H9 (cell line): ENCODE measurements at regions not wholly inside any gene's neighbourhood (a gene's known extent, or its start where the extent isn't known, plus 50 kb on each side); places are given as distances from the start of the nearest gene placed in this dataset.

Source experiments
- DNase-seq: peaks from one replicate; pipeline ENCODE4 v3.0.0-alpha.2; 2017
- H2AFZ ChIP-seq: one replicate; pipeline ENCODE4 v1.6.1; 2013; ENCODE audit warnings: mild to moderate bottlenecking, low read length, control low read depth, moderate library complexity
- H2AK5ac ChIP-seq: 2 replicates; pipeline ENCODE4 v1.6.1; 2013; ENCODE audit warnings: low read length, control low read depth, mixed read lengths; ENCODE audit not compliant: insufficient read length
- H2BK120ac ChIP-seq: one replicate; pipeline ENCODE4 v1.6.1; 2013; ENCODE audit warnings: low read depth, mild to moderate bottlenecking, low read length, control low read depth, inconsistent platforms; ENCODE audit not compliant: poor library complexity, severe bottlenecking
- H2BK12ac ChIP-seq: 2 replicates; pipeline ENCODE4 v1.6.1; 2013; ENCODE audit warnings: low read length, control low read depth, mixed read lengths, low read depth; ENCODE audit not compliant: insufficient read length
- H2BK15ac ChIP-seq: 2 replicates; pipeline ENCODE4 v1.6.1; 2013; ENCODE audit warnings: low read depth, low read length, control low read depth
- H2BK20ac ChIP-seq: one replicate; pipeline ENCODE4 v1.6.1; 2013; ENCODE audit warnings: low read depth, mild to moderate bottlenecking, low read length, control low read depth, inconsistent platforms; ENCODE audit not compliant: poor library complexity, severe bottlenecking
- H2BK5ac ChIP-seq: 2 replicates; pipeline ENCODE4 v1.6.1; 2013; ENCODE audit warnings: low read length, control low read depth, mixed read lengths; ENCODE audit not compliant: insufficient read length
- H3K14ac ChIP-seq: 2 replicates; pipeline ENCODE4 v1.6.1; 2013; ENCODE audit warnings: low read length, control low read depth; ENCODE audit not compliant: insufficient read depth
- H3K18ac ChIP-seq: 2 replicates; pipeline ENCODE4 v1.6.1; 2013; ENCODE audit warnings: low read depth, mild to moderate bottlenecking, mixed read lengths, low read length, control low read depth; ENCODE audit not compliant: insufficient read length
- H3K23ac ChIP-seq: 2 replicates; pipeline ENCODE4 v1.6.1; 2013; ENCODE audit warnings: low read length, control low read depth, mixed read lengths, low read depth; ENCODE audit not compliant: insufficient read length
- H3K23me2 ChIP-seq: 2 replicates; pipeline ENCODE4 v1.6.1; 2013; ENCODE audit warnings: low read depth, mild to moderate bottlenecking, mixed read lengths, low read length, control low read depth; ENCODE audit not compliant: insufficient read length, poor library complexity, severe bottlenecking
- H3K27ac ChIP-seq: 2 replicates; pipeline ENCODE4 v1.5.1; 2013; ENCODE audit warnings: low read length, control low read depth, mixed read lengths, low read depth; ENCODE audit not compliant: insufficient read length
- H3K27me3 ChIP-seq: 2 replicates; pipeline ENCODE4 v1.6.1; 2013; ENCODE audit warnings: low read length, control low read depth, inconsistent platforms; ENCODE audit not compliant: insufficient read depth
- H3K4ac ChIP-seq: 2 replicates; pipeline ENCODE4 v1.6.1; 2013; ENCODE audit warnings: low read depth, mild to moderate bottlenecking, control low read depth, inconsistent platforms, low read length, moderate library complexity
- H3K4me1 ChIP-seq: 2 replicates; pipeline ENCODE4 v1.6.1; 2013; ENCODE audit warnings: low read length, control low read depth, inconsistent platforms; ENCODE audit not compliant: insufficient read depth
- H3K4me2 ChIP-seq: 2 replicates; pipeline ENCODE4 v1.6.1; 2013; ENCODE audit warnings: low read length, control low read depth, mixed read lengths; ENCODE audit not compliant: insufficient read length, insufficient read depth
- H3K56ac ChIP-seq: 2 replicates; pipeline ENCODE4 v1.6.1; 2013; ENCODE audit warnings: low read depth, mild to moderate bottlenecking, mixed read lengths, low read length, control low read depth; ENCODE audit not compliant: insufficient read length
- H3K79me1 ChIP-seq: 2 replicates; pipeline ENCODE4 v1.6.1; 2013; ENCODE audit warnings: low read depth, mild to moderate bottlenecking, moderate library complexity, low read length, control low read depth, inconsistent platforms; ENCODE audit not compliant: insufficient read depth, poor library complexity, severe bottlenecking
- H3K79me2 ChIP-seq: 2 replicates; pipeline ENCODE4 v1.6.1; 2013; ENCODE audit warnings: low read length, control low read depth, inconsistent platforms; ENCODE audit not compliant: insufficient read depth
- H3K9ac ChIP-seq: 2 replicates; pipeline ENCODE4 v1.6.1; 2013; ENCODE audit warnings: low read length, control low read depth, mixed read lengths; ENCODE audit not compliant: insufficient read length; ENCODE audit errors: extremely low read depth
- H3K9me3 ChIP-seq: one replicate; pipeline ENCODE4 v1.6.1; 2013; ENCODE audit warnings: low read depth, low read length, inconsistent platforms; ENCODE audit not compliant: control insufficient read depth
- H3T11ph ChIP-seq: one replicate; pipeline ENCODE4 v1.6.1; 2013; ENCODE audit warnings: mild to moderate bottlenecking, low read length, control low read depth, inconsistent platforms
- H4K20me1 ChIP-seq: one replicate; pipeline ENCODE4 v1.6.1; 2013; ENCODE audit not compliant: control insufficient read depth, insufficient read length, insufficient read depth
- H4K5ac ChIP-seq: 2 replicates; pipeline ENCODE4 v1.6.1; 2013; ENCODE audit warnings: low read depth, mild to moderate bottlenecking, mixed read lengths, low read length, control low read depth; ENCODE audit not compliant: insufficient read length
- H4K8ac ChIP-seq: replicated peaks from 2 replicates; pipeline ENCODE4 v1.6.1; 2013; ENCODE audit warnings: low read length, control low read depth, mixed read lengths, low read depth; ENCODE audit not compliant: insufficient read length
- H4K91ac ChIP-seq: 2 replicates; pipeline ENCODE4 v1.6.1; 2013; ENCODE audit warnings: low read depth, mild to moderate bottlenecking, moderate library complexity, mixed read lengths, low read length, control low read depth; ENCODE audit not compliant: insufficient read length
- H3K27ac Mint-ChIP-seq, 3 experiments: 2 replicates in 2 of 3; 3 replicates in 1 of 3; pipeline ENCODE4 v1.8.0; 2020 to 2021; ENCODE audit warnings: mixed read lengths in 3 of 3, mild to moderate bottlenecking in 1 of 3, moderate library complexity in 1 of 3
- H3K27me3 Mint-ChIP-seq: 2 replicates; pipeline ENCODE4 v1.8.0; 2021; ENCODE audit warnings: low read depth, mild to moderate bottlenecking, moderate library complexity, mixed read lengths
- H3K36me3 Mint-ChIP-seq, 3 experiments: 2 replicates in 2 of 3; 3 replicates in 1 of 3; pipeline ENCODE4 v1.8.0; 2020 to 2021; ENCODE audit warnings: low read depth in 3 of 3, mixed read lengths in 3 of 3; ENCODE audit not compliant: insufficient read depth in 1 of 3
- H3K4me1 Mint-ChIP-seq, 2 experiments: 2 replicates each; pipeline ENCODE4 v1.8.0; 2020; ENCODE audit warnings: mixed read lengths in 2 of 2
- H3K4me3 Mint-ChIP-seq, 2 experiments: 2 replicates in 1 of 2; 3 replicates in 1 of 2; pipeline ENCODE4 v1.8.0; 2020 to 2021; ENCODE audit warnings: mild to moderate bottlenecking in 2 of 2, mixed read lengths in 2 of 2, moderate library complexity in 1 of 2
- H3K9me3 Mint-ChIP-seq, 2 experiments: 2 replicates in 1 of 2; 3 replicates in 1 of 2; pipeline ENCODE4 v1.8.0; 2020; ENCODE audit warnings: mild to moderate bottlenecking in 2 of 2, mixed read lengths in 2 of 2, moderate library complexity in 1 of 2
- CTCF ChIP-seq: fragments of 200-600 bp; sonication (generic); conservative IDR thresholded peaks from 3 replicates; pipeline ENCODE4 v1.8.0; 2021; ENCODE audit warnings: antibody characterized with exemption, mild to moderate bottlenecking
- WGBS: extraction: QIAGEN DNeasy Blood & Tissue Kit; methylation state at CpG from one replicate; pipeline ENCODE4 v1.1.7; 2013; ENCODE audit warnings: missing lambda C conversion rate, low lambda C conversion rate, mixed read lengths; ENCODE audit not compliant: insufficient read length; ENCODE audit errors: extremely low coverage; 5-methylcytosine and 5-hydroxymethylcytosine counted together

- H4K8ac ChIP-seq, result no peak overlapping the region
- no peak overlapping the region for H3K23ac ChIP-seq
- no peak overlapping the region for H2AFZ ChIP-seq
- H3K36me3 Mint-ChIP-seq, result no peaks in the 10 kb centered on the region; a peak in 1 of 7 replicates
- no peak overlapping the region for H3K27ac Mint-ChIP-seq
- peaks cover 7% of the 10 kb centered on the region for H3K27me3 Mint-ChIP-seq
- no peaks in the 10 kb centered on the region for H3K79me1 ChIP-seq
- H3K4me3 Mint-ChIP-seq, result no peak overlapping the region
- no peak for TF ChIP-seq CTCF
- no peaks in the 10 kb centered on the region for H3K4me1 ChIP-seq
- no peak overlapping the region for H2BK20ac ChIP-seq
- no peak overlapping the region for H3K18ac ChIP-seq
- H3K23me2 ChIP-seq, result no peaks in the 10 kb centered on the region
- H2BK5ac ChIP-seq, result no peak overlapping the region
- no peak overlapping the region for H2BK12ac ChIP-seq
- no CpG with 5 or more reads among the region's 1 CpG for WGBS
- no peak overlapping the region for H2BK120ac ChIP-seq
- no peak overlapping the region for H4K91ac ChIP-seq
- peaks cover 2 to 3% of the 10 kb centered on the region in 2 experiments; a peak in 3 of 5 replicates for H3K9me3 Mint-ChIP-seq
- H3K14ac ChIP-seq, result no peak overlapping the region
- no peak overlapping the region for H2BK15ac ChIP-seq
- no peaks in the 10 kb centered on the region for H3K9me3 ChIP-seq
- no peak overlapping the region for H4K5ac ChIP-seq
- H3K4me2 ChIP-seq, result no peak overlapping the region
- no peaks in the 10 kb centered on the region for H3K4me1 Mint-ChIP-seq
- no peak overlapping the region for H3K56ac ChIP-seq
- no peaks in the 10 kb centered on the region for H3K27me3 ChIP-seq
- no peak overlapping the region for H3K4ac ChIP-seq
- no peak for DNase-seq
- no peak overlapping the region for H3T11ph ChIP-seq
- H2AK5ac ChIP-seq, result no peak overlapping the region
- no peaks in the 10 kb centered on the region for H4K20me1 ChIP-seq
- no peaks in the 10 kb centered on the region for H3K79me2 ChIP-seq
- no peak overlapping the region for H3K27ac ChIP-seq
- H3K9ac ChIP-seq, result no peak overlapping the region
These were observed 126.8 kb upstream of the PTPN3 start for GRCh38 chr9:109624896-109625295.
